Ascending aorta (tissue), 2 donors: ENCODE measurements at regions not wholly inside any gene's neighbourhood (a gene's known extent, or its start where the extent isn't known, plus 50 kb on each side); places are given as distances from the start of the nearest gene placed in this dataset.

Experiments used
- DNase-seq, 2 donors: peaks; one replicate each; pipeline ENCODE4 v3.0.0-alpha.2; 2019; ENCODE audit warnings: low spot score in 2 of 2
- H3K27ac ChIP-seq, 2 donors: fragments of 200-600 bp; sonication (generic); one replicate each; pipeline ENCODE4 v1.5.1; 2016 to 2017; ENCODE audit warnings: mild to moderate bottlenecking in 1 of 2
- H3K27me3 ChIP-seq: fragments of 200-600 bp; sonication (generic); one replicate; pipeline ENCODE4 v1.5.1; 2017
- H3K36me3 ChIP-seq, 2 donors: fragments of 200-600 bp; sonication (generic); one replicate each; pipeline ENCODE4 v1.5.1; 2016
- H3K4me1 ChIP-seq, 2 donors: fragments of 200-600 bp; sonication (generic); one replicate each; pipeline ENCODE4 v1.5.1; 2016 to 2017; ENCODE audit warnings: mild to moderate bottlenecking in 1 of 2
- H3K4me3 ChIP-seq, 2 donors: fragments of 200-600 bp; sonication (generic); one replicate each; pipeline ENCODE4 v1.5.1; 2016 to 2017; ENCODE audit warnings: mild to moderate bottlenecking in 1 of 2
- H3K9me3 ChIP-seq, 2 donors: fragments of 200-600 bp; sonication (generic); one replicate each; pipeline ENCODE4 v1.5.1; 2016
- intact Hi-C: fragments of 100-400 bp; cut with DNase I; formaldehyde crosslinking; loops from one replicate; pipeline ENCODE4 v1.15.1; 2023
- TF ChIP-seq, protein P1 (sequence below), 3 experiments: fragments of 200-600 bp in 2 of 3; fragments of 450-650 bp in 1 of 3; sonication (generic) in 2 of 3; IDR thresholded peaks; one replicate each; pipeline ENCODE4 v1.5.1; 2016 to 2019; ENCODE audit warnings: antibody characterized with exemption in 3 of 3, mild to moderate bottlenecking in 1 of 3, moderate library complexity in 1 of 3

DNA sequence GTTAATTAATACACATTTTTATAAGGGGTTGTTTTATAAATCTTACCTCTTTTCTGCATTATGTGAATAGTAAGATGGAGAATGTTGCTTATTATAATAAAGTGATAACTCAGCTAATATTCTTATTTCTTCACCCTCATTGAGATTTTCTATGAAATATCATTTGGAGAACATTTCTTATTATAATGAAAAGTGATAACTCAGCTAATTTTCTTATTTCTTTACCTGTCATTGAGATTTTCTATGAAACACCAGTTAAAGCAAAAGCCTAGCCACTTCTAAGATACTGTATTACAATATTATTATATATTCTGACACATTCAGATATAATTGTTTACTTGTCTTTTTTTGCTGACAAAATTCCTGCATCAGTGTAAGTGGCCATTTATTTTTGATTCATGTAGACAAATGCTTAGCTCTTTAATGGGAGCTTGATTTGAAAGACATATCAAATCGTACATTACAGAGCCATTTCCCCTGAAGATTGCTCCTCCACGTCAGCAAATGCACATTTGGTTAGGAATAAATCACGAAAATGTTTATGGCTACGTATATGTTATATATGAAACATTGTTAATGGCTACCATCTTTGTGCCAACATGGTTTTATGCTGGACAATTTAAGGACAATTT is 427.5 kb downstream of the CHL1 start:
- no peaks in the 10 kb centered on the region for H3K4me1 ChIP-seq
- no peak overlapping the region for H3K4me3 ChIP-seq
- TF ChIP-seq, protein P1, sequence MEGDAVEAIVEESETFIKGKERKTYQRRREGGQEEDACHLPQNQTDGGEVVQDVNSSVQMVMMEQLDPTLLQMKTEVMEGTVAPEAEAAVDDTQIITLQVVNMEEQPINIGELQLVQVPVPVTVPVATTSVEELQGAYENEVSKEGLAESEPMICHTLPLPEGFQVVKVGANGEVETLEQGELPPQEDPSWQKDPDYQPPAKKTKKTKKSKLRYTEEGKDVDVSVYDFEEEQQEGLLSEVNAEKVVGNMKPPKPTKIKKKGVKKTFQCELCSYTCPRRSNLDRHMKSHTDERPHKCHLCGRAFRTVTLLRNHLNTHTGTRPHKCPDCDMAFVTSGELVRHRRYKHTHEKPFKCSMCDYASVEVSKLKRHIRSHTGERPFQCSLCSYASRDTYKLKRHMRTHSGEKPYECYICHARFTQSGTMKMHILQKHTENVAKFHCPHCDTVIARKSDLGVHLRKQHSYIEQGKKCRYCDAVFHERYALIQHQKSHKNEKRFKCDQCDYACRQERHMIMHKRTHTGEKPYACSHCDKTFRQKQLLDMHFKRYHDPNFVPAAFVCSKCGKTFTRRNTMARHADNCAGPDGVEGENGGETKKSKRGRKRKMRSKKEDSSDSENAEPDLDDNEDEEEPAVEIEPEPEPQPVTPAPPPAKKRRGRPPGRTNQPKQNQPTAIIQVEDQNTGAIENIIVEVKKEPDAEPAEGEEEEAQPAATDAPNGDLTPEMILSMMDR (IDR thresholded peaks at IDR 0.05) = no peak
- intact Hi-C loops = no loop called here
- H3K27me3 ChIP-seq = no peaks in the 10 kb centered on the region
- no peak for DNase-seq
- no peak overlapping the region for H3K27ac ChIP-seq
- no peaks in the 10 kb centered on the region for H3K36me3 ChIP-seq
- no peaks in the 10 kb centered on the region for H3K9me3 ChIP-seq

DNA sequence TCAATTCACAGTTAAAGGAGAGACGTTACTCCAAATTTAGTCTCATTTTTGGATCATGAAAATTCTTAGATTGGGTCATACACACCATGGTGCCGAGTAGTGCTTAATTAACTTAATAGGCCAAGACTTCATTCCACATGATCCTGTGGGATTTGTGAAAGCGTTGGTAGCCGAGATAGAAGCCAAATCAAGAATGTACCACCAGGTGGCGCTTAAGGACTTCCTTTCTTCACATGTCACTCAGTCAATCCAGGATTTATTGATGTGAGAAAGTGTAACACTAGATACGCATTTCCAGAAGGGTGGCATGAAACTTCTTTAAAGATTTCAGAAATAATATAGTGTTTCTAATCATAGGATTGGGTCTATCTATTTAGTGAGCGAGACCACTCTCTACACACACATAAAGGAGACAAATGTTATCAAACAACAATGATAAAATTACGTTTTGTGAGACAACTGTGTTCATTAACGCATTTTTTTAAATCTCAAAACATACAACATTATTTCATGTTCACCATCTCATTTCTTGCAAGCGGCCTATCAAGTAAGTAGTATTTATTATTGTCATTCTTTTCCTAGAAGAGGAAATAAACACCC is 436.1 kb downstream of the CHL1 start:
- intact Hi-C loops = no loop called here
- no peak overlapping the region for H3K27ac ChIP-seq
- no peaks in the 10 kb centered on the region for H3K27me3 ChIP-seq
- no peaks in the 10 kb centered on the region for H3K4me1 ChIP-seq
- TF ChIP-seq, protein P1 (IDR thresholded peaks at IDR 0.05) = peak; percentile 12 to 52 (median 45)
- H3K36me3 ChIP-seq = no peaks in the 10 kb centered on the region
- peak in 1 of 2 donors; percentile 61 for DNase-seq
- no peaks in the 10 kb centered on the region for H3K9me3 ChIP-seq
- H3K4me3 ChIP-seq = no peak overlapping the region

DNA sequence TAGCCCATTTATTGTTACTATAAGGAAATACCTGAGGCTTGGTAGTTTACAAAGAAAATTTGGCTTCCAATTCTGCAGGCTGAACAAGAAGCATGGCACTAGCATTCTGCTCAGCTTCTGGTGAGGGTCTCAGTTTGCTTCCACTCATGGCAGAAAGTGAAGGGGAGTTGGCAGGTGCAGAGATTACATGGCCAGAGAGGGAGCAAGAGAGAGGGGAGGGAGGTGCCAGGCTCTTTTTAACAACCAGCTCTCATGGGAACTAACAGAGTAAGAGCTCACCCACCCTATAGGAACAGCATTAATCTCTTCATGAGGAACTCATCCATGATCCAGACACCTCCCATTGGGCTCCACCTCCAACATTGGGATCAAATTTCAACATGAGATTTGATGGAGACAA is 437.9 kb downstream of the CHL1 start:
- Histone ChIP-seq H3K4me1 (no peaks in the 10 kb centered on the region), H3K27ac (no peak overlapping the region), H3K36me3 (no peaks in the 10 kb centered on the region), H3K27me3 (no peaks in the 10 kb centered on the region), H3K4me3 (no peak overlapping the region), H3K9me3 (no peaks in the 10 kb centered on the region)
- intact Hi-C loops = no loop called here
- DNase-seq = no peak
- TF ChIP-seq, protein P1 (IDR thresholded peaks at IDR 0.05) = no peak

DNA sequence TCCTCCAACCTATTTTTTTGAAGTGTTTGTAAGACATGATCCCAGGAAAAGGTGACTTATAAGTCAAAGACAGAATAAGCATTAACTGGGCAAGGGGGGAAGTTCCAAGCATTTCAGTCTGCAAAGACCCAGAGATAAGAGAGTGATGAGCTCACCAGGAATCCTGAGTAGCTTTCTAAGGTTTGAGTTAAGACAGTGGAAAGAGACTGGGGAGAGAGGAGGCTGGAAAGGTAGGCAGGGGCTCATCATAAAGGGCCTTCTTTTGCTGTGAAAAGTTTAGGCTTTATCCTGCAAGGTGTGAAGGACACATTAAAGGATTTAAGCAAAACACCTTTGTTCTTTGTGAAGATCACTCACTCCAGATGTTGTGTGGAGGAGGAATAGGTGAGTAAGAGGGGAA is 438.8 kb downstream of the CHL1 start:
- no peaks in the 10 kb centered on the region for H3K36me3 ChIP-seq
- H3K4me1 ChIP-seq = no peaks in the 10 kb centered on the region
- H3K27me3 ChIP-seq = no peaks in the 10 kb centered on the region
- TF ChIP-seq, protein P1 (IDR thresholded peaks at IDR 0.05) = no peak
- no peak overlapping the region for H3K4me3 ChIP-seq
- intact Hi-C loops = no loop called here
- no peaks in the 10 kb centered on the region for H3K9me3 ChIP-seq
- no peak overlapping the region for H3K27ac ChIP-seq
- DNase-seq = no peak

DNA sequence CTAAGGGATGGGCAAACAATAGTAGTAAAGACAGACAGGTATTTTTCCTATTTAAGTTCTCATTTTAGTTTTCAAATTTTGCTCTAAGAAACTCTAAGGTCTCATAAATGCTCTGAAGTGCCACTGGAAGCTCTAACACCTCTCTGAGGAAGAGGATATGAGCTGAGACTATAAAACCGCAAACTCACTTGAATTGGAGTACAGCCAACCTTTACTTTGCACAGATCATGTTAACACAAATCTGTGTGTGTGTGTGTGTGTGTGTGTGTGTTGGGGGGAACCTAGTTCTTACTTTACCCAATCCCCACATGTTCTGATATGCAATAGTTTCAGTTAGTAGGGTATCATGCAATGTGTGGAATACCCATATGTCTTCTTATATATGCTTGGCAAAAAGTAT is 446.8 kb downstream of the CHL1 start:
- Histone ChIP-seq H3K27ac (no peak overlapping the region), H3K4me3 (no peak overlapping the region), H3K9me3 (no peaks in the 10 kb centered on the region), H3K27me3 (no peaks in the 10 kb centered on the region), H3K4me1 (no peaks in the 10 kb centered on the region), H3K36me3 (no peaks in the 10 kb centered on the region)
- DNase-seq = no peak
- TF ChIP-seq, protein P1 (IDR thresholded peaks at IDR 0.05) = no peak
- intact Hi-C loops = no loop called here
